COR-L47 (cell line): ENCODE measurements at regions not wholly inside any gene's neighbourhood (a gene's known extent, or its start where the extent isn't known, plus 50 kb on each side); places are given as distances from the start of the nearest gene placed in this dataset.
"Not testable (repeated sequence)": the region's sequence is repeated elsewhere in the genome, so short reads cannot be mapped to it uniquely, and the experiment has no call there.

Experiments used
- DNase-seq: peaks from one replicate; lab custom pipeline; 2025; lab: John Stamatoyannopoulos, UW

DNA sequence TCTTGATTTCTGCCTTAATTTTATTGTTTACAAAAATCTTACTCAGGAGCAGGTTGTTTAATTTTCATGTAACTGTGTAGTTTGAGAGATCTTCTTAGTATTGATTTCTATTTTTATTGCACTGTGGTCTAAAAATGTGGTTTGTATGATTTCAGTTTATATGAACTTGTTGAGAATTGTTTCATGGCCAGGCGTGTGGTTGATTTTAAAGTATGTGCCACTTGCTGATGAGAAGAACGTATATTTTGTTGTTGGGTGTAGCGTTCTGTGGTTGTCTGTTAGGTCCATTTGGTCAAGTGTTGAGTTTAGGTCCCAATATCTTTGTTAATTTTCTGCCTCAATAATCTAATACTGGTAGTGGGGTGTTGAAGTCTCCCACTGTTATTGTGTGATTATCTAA, 996.8 kb downstream of the PCDH19 start:
- DNase-seq, result no peak

DNA sequence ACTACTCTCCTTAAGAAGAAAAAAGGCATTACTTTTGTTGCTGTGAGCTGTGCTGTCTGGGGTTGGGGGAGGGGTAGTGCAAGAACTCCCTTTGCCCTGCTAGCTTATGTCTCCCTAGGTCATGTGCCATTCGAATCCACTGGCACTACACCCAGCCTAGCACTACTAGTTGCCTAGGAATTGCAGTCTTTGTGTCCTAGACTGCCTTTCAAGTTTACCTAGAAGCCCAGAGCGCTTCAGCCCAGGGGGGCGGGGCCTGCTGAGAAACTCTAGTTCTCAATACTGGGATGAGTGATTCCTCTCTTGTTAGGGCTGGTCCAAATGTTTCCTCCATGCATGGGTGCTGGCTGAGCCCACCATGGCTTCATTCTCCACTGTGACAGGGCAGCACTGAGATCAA, 1011.5 kb downstream of the PCDH19 start:
- DNase-seq, result no peak

DNA sequence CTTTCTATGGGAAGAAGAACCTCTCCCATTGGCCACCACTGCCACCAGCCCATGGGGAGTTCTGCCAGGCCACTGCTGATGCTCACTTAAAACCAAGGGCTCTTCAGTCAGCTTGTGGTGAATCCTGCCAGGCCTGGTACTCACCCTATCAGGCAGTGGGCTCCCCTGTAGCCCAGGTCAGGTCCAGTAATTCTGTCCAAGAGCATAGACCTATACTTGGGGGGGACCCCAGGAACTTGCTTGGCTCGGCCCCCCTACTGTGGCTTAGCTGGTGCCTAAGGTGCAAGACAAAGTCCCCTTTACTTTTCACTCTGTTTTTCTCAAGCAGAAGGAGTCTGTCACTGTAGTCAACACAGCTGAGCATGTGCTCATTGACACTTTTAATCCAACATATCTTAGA, 1012.2 kb downstream of the PCDH19 start:
- DNase-seq, result no peak

DNA sequence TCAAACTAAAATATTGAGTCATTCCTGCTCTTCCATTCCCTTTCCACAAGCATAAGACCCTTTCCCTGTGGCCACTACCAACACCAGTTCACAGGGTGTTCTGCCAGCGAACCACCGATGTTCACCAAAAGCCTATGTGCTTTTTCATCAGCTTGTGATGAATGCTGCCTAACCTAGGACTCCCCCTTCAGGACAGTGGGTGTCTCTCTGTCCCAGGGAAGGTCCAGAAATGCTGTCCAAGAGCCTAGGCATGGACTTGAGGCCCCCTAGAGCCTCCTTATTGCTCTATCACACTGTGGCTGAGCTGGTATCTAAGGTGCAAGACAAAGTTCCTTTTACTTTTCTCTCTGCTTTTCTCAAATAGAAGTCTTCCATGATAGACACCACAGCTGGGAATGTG, 1015.6 kb downstream of the PCDH19 start:
- DNase-seq, result no peak

DNA sequence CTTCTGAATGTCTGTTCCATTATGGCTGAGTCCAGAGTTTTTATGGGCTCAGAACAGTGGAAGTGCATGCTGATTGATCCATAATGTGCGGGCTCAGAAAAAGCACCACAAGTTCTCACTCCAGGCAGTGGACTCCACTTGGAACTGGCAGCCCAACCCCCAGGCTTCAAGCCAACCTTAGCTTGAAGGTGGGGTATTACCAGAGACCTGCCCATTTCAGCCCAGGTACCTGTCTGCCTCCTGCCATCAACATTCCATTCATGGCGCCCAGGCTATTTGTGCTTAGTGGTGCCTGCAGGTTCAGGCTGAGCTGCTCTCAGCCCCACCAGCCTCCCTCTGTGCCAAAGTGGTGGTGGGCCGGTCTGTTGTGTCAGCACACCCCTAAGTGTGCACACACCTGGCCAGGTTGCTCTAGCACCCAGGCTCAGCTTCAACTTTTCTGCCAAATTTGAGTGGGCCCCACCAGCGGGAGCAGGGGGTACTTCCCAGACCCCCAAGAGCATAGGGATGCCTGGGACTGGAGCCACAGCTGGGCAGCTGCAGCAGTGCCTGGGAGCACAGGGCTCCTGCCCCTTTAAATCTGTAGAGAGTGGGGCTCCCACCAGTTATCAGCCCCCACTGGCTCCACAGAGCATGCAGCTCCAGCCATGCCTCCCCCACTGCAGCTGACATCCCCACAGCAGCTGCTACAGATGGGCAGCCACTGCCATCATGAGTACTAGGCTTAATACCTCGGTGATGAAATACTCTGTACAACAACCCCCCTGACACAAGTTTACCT, 1025.3 kb downstream of the PCDH19 start:
- no peak for DNase-seq

DNA sequence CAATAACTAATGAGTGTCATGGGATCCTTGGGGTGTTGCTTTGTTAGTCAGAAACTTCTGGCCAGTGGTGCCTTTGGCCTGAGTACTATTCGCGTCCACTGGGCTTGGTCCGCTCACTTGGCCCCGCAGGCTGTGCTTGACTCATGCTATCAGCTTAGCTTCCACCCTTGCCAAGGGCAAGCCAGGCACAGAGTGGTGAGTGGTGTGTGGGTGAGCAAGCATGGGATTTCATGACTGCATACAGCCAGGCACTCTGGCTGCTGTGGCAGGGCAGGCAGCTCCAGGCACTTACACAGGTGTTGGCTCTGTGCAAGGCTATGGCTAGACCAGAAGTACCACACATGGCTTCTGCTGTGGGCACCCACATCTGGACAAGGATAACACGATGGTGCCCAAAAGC, 1026.3 kb downstream of the PCDH19 start:
- no peak for DNase-seq

DNA sequence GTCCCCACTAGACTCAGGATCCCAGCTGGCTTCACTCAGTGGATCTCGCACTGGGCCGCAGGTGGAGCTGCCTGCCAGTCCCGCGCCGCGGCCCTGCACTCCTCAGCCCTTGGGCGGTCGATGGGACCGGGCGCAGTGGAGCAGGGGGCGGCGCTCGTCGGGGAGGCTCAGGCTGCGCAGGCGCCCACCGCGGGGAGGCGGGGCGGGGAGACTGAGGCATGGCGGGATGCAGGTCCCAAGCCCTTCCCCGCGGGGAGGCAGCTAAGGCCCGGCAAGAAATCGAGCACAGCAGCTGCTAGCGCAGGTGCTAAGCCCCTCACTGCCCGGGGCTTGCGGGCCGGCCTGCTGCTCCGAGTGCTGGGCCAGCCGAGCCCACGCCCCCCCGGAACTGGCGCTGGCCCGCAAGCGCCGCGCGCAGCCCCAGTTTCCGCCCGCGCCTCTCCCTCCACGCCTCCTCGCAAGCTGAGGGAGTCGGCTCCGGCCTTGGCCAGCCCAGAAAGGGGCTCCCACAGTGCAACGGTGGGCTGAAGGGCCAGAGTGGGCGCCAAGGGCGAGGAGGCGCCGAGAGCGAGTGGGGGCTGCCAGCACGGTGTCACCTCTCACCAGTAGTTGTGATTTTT, 1038.0 kb downstream of the PCDH19 start:
- DNase-seq, result no peak

DNA sequence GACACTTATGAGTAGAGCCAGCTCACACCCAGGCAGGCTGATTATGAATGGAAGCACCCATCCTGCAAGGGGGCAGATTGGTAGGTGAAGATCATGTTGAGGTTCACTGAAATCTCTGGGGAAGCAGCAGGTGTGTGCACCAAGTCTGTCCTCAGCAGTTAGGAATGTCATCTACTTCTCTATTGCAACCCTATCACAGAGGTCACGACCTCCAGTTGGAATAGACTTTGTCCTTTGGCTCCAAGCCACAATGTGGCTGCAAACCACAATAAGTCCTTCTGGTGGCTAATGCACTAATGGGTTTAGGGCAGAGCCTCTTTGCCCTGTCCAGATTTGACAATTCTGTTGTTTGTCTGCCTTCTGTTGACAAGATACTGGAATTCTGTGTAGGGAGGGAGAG, 1056.7 kb downstream of the PCDH19 start:
- DNase-seq, result no peak

DNA sequence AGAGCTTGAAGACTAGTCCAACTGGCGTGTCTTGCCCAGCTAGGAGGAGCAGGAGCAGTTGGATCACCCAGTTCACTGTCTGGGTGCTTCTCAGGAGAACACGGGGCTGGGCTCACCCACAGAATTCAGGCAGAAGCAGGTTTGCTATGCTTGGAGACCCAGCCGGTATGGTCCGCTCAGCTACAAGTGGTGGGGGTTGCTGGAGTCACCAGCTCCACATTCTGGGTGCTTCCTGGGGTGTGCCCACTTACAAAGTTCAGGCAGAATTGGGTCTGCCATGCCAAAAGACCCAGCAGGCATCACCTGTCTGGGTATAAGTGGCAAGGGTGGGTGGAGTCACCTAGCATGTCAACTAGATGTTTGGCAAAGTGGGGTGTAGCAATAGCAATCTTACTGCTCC, 1061.8 kb downstream of the PCDH19 start:
- no peak for DNase-seq

DNA sequence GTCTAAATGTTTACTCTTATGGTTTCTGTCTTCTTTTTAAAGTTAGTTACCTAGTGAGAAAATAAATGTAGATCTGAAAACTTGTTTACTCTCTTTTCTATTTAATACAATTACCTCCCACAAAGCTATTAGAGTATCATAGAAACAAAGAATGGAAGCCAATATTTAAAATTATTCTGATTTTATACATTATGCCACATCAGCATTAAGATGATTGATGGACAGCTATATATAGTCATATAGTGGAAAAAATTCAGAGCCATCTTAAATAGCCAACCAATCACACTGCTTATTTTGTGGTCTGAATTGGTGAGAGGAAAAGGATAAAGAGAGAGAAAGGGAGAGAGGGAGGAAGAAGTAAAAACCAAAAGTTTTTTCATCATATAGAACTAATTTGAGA, 1101.8 kb downstream of the PCDH19 start:
- DNase-seq, result no peak

DNA sequence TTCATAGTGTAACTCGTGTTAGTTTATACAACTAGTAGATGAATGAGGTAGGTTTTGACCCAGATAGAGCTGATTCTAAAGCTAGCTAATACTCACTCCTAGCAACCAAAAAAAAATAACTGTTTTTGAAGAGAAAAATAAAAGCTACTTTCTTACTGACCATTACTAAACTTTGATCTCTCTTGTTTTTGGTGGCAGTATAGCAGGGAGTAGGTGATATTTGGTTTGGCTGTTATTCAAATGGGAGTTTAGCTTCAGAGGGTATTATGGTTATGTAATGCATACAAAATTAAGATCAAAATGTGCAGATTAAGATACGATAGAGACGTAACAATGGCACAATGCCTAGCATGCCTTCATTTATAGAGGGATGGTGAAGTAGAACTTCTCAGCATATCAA, 1104.5 kb downstream of the PCDH19 start:
- no peak for DNase-seq

DNA sequence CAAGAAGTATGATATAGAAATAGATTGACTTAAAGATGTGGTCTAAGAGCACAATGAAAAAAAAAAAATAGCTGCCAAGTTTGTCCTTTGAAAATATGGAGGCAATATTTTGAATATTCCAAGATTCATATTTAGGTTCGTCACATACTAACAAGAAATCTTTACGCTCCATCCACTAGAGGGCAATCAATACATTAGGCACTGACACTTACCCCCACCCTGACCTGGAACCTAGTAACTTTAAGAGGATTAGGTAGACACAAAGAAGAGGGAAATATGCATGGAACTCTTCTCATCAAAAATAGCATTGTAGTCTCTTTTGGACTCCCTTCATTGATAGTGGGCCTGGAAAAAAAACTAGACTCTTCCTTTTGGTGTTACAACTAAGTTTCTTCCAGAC, 1108.1 kb downstream of the PCDH19 start:
- DNase-seq, result peak; percentile 23

DNA sequence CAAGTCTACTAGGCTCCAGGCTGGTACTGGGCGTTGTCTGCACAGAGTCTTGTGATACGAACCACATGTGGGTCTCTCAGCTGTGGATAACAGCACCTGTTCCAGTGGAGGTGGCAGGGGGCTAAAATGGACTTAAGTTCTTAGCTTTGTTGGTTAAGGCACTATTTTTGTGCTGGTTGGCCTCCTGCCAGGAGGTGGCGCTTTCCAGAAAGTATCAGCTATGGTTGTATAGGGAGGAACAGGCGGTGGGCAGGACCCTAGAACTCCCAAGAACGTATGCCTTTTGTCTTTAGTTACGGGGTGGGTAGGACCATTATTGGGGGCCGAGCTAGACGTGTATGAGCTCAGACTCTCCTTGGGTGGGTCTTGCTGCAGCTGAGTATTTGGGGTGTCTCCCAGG, 1138.4 kb downstream of the PCDH19 start:
- DNase-seq, result no peak

DNA sequence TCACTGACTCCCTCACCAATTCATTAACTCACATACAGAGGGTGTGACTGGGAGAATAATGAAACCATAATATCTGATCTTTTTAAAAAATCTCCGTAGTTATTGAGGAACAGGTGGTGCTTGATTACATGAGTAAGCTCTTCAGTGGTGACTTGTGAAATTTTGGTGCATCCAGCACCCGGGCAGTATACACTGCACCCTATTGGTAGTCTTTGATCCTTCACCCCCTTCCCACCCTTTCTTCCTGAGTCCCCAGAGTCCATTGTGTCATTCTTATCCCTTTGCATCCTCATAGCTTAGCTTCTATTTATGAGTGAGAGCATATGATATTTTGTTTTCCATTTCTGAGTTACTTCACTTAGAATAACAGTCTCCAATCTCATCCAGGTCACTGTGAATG, 1143.8 kb downstream of the PCDH19 start:
- no peak for DNase-seq

DNA sequence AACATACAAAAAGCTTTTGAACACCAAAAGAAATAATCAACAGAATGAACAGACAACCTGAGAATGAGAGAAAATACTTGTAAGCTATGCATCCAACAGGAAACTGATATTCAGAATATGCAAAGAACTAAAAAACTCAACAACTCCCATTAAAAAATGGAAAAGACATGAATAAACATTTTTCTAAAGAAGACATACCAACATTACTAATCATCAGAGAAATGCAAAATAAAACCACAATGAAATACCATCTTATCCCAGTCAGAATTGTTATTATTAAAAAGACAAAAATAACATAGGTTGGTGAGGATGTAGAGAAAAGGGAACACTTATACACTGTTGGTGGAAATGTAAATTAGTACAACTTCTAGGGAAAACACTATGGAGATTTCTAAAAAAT, 1161.9 kb downstream of the PCDH19 start:
- DNase-seq, result no peak

DNA sequence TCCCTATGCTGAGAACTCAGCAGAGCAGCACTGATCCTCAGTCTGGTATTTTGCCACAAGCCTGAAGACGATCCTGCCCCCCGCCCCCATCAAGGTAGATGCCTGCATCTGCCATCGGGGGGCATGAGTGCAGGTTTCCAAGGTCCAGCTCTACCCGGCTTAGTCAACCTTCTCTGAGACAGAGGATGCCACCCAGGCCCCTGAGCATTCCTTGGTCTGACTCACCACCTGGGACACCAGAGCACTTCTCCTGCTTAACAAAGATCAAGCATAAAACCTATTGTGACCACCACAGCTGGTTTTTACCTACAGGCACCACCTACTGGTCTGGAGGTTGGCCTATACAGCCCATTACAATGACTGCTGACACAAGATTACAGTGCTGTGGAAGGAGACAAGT, 1168.1 kb downstream of the PCDH19 start:
- no peak for DNase-seq

DNA sequence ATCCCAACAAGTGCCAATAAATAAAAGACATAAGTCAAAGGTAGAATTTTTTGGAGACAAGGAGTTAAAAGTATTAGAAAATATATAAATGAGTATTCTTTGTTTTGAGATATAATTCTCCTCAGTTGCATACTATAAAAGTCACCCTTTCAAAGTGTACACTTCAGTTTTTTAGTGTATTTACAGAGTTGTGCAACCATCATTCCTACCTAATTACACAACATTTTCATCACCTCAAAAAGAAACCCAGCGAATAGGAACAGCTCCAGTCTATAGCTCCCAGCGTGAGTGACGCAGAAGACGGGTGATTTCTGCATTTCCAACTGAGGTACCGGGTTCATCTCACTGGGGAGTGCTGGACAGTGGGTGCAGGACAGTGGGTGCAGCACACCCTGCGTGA, 1175.7 kb downstream of the PCDH19 start:
- not testable (repeated sequence) for DNase-seq

DNA sequence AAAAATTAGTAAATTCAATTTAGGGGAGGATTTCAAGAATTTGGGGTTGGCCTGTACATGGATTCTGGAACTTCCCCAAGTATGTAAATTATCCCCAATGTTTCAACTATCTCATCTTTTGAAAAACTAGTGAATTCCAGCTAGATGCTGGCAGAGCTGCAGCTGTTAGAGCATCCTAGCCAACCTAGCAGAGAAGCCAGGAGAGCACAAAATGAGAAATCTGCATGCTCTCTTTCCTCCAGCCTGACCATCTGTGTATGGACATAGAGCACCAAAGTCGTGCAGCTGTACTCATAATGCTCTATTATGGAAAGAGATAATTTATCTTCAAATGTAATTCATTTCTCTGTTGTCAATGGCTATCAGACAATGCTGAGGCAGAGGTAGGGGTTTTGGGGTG, 1217.7 kb downstream of the PCDH19 start:
- no peak for DNase-seq

DNA sequence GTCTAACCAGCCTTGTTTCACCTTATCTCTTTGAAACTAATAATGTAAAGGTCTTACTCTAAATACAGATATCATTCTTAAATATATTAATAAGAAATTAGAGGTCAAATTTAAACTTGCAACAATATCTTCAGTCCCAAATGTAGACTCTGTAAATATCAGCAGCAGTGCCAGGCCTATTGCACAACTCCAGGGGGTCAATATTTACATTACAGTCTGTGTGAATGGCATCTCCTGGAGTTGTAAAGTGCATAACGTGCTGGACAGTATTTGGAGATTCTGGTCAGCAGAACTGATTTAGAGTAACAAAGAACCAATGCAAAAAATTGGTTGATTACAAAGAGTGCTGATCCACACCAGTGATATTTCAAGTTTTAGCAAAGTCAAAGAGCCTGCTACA, 1225.9 kb downstream of the PCDH19 start:
- DNase-seq, result no peak

DNA sequence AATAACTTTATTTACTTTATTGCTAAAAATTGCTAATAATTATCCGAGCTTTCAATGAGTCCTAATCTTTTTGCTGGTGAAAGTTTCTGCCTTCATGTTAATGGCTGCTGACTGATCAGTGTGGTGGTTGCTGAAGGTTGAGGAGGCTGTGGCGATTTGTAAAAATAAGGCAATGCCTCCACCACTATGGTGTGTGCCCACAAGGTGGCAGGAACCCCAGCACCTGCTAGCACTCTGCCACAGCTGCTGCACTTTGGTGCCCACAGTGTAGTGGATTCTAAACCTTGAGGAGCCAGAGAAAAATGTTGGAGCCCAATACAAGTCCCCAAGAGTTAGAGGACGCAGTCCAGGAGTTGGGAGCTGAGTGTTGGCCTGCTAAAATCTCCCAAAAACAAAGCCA, 1237.1 kb downstream of the PCDH19 start:
- no peak for DNase-seq

DNA sequence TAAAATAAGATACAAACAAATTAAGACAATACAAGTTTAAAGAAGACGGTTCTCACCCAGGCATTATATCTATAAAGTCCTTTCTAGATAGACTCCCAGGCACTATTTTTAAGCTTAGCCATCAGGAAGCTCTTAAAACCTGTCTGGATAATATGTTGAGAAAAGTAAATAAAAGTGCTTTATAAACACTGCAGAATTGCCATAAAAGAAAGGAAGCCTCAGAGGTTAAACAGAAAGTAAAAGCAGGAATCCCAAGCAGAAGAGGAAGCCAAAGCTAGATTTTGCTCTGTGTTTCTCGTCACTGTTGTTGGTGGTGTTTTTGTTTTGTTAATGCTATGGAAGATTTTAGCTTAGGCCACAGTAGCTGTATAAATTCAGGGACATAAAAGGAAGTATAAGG, 1267.3 kb downstream of the PCDH19 start:
- DNase-seq, result no peak

DNA sequence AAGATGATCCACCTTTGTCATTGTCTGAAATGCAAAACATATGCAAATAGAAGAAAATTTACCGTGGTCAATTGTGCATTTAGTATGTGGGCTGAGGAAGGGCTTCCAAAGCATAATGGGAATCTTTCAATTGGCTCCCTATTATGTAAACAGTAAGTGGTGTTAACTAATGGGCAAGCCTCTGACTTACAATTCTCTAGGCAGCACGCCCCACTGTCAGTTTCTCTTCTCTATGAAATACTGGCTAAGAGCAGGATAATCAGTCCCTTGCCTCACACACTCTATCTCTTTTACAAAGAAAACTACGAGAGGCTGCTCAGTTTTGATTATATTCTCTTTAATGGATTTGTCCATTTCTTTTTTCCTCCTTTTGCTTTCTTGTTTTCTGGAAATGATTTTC, 1272.6 kb downstream of the PCDH19 start:
- no peak for DNase-seq

DNA sequence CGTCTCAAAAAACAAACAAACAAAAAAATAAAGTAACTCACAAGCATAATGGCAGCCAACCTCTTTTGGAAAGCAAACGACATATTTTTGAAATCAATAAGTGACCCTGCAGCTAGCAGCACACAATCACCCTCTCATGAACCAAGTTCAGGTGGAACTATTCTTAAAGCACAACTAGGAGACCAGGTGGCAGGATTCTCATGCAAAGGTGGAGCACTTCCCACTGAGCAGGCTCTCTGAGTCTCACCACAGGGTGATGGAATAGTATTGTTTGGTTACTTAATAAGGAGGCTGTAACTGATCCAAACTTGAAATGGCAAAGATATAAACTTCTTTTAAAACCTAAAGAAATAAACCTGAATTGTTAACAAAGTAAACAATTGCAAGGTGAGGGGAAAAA, 1293.1 kb downstream of the PCDH19 start:
- DNase-seq, result no peak
